GM23338 (cell line): ENCODE measurements at regions not wholly inside any gene's neighbourhood (a gene's known extent, or its start where the extent isn't known, plus 50 kb on each side); places are given as distances from the start of the nearest gene placed in this dataset.

Source experiments
- ATAC-seq: fragments of 200-7000 bp; cut with Tn5 transposase; 3 replicates; pipeline ENCODE4 v1.9.1; 2020
- DNase-seq: peaks from one replicate; pipeline ENCODE4 v3.0.0-alpha.2; 2015; ENCODE audit warnings: low spot score
- H2AFZ ChIP-seq: fragments of 200-600 bp; sonication (generic); 2 replicates; pipeline ENCODE4 v1.8.0; 2016; ENCODE audit warnings: antibody characterized with exemption, mild to moderate bottlenecking, moderate library complexity
- H3F3A ChIP-seq: fragments of 200-600 bp; sonication (generic); replicated peaks from 2 replicates; pipeline ENCODE4 v1.8.0; 2017; ENCODE audit warnings: antibody characterized with exemption, mixed run types, low read depth
- H3K27ac ChIP-seq: fragments of 200-600 bp; sonication (generic); 2 replicates; pipeline ENCODE4 v1.6.1; 2016; ENCODE audit warnings: low read depth
- H3K27me3 ChIP-seq: fragments of 200-600 bp; sonication (generic); 2 replicates; pipeline ENCODE4 v1.8.0; 2016; ENCODE audit warnings: mild to moderate bottlenecking, mixed run types, moderate library complexity; ENCODE audit not compliant: insufficient read depth
- H3K36me3 ChIP-seq: fragments of 200-600 bp; sonication (generic); 2 replicates; pipeline ENCODE4 v1.8.0; 2016; ENCODE audit warnings: mild to moderate bottlenecking; ENCODE audit not compliant: insufficient read depth
- H3K4me1 ChIP-seq: fragments of 200-600 bp; sonication (generic); 2 replicates; pipeline ENCODE4 v1.8.0; 2016; ENCODE audit warnings: mild to moderate bottlenecking, moderate library complexity; ENCODE audit not compliant: insufficient read depth
- H3K4me2 ChIP-seq: fragments of 200-600 bp; sonication (generic); 2 replicates; pipeline ENCODE4 v1.7.1; 2017; ENCODE audit warnings: mixed run types
- H3K4me3 ChIP-seq: fragments of 200-600 bp; sonication (generic); 2 replicates; pipeline ENCODE4 v1.6.1; 2016; ENCODE audit warnings: mixed run types
- H3K79me2 ChIP-seq: fragments of 200-600 bp; sonication (generic); replicated peaks from 2 replicates; pipeline ENCODE4 v1.8.0; 2017; ENCODE audit warnings: mild to moderate bottlenecking; ENCODE audit not compliant: insufficient read depth
- H3K9me2 ChIP-seq: fragments of 200-600 bp; sonication (generic); 2 replicates; pipeline ENCODE4 v1.8.0; 2017; ENCODE audit not compliant: insufficient read depth
- H4K20me1 ChIP-seq: fragments of 200-600 bp; sonication (generic); replicated peaks from 2 replicates; pipeline ENCODE4 v1.8.0; 2017; ENCODE audit warnings: mild to moderate bottlenecking; ENCODE audit not compliant: insufficient read depth
- H3K27ac Mint-ChIP-seq: 2 replicates; pipeline ENCODE4 v1.8.0; 2020; ENCODE audit warnings: inconsistent platforms, mild to moderate bottlenecking, moderate library complexity, mixed read lengths
- H3K27me3 Mint-ChIP-seq: 3 replicates; pipeline ENCODE4 v1.8.0; 2022; ENCODE audit warnings: low read depth, mild to moderate bottlenecking, moderate library complexity, mixed read lengths, inconsistent platforms; ENCODE audit not compliant: insufficient read depth, poor library complexity
- H3K36me3 Mint-ChIP-seq: 3 replicates; pipeline ENCODE4 v1.8.0; 2021; ENCODE audit warnings: low read depth, mild to moderate bottlenecking, inconsistent platforms, moderate library complexity, mixed read lengths
- H3K4me1 Mint-ChIP-seq: 3 replicates; pipeline ENCODE4 v1.8.0; 2020; ENCODE audit warnings: mild to moderate bottlenecking, inconsistent platforms, mixed read lengths
- H3K4me3 Mint-ChIP-seq: 3 replicates; pipeline ENCODE4 v1.8.0; 2021; ENCODE audit warnings: moderate library complexity, mild to moderate bottlenecking, inconsistent platforms, mixed read lengths
- H3K9me3 Mint-ChIP-seq: 3 replicates; pipeline ENCODE4 v1.8.0; 2020; ENCODE audit warnings: moderate library complexity, mild to moderate bottlenecking, inconsistent platforms, mixed read lengths
- EZH2phosphoT487 ChIP-seq: fragments of 200-600 bp; sonication (generic); IDR thresholded peaks from one replicate; pipeline ENCODE4 v1.8.1; 2018; ENCODE audit warnings: antibody characterized with exemption; ENCODE audit not compliant: unreplicated experiment
- JUNB ChIP-seq: IDR thresholded peaks from one replicate; pipeline ENCODE4 v1.6.1; 2016; ENCODE audit warnings: antibody characterized with exemption; ENCODE audit not compliant: unreplicated experiment
- NANOG ChIP-seq: IDR thresholded peaks from 2 replicates; pipeline ENCODE4 v1.6.1; 2016; ENCODE audit warnings: antibody characterized with exemption, borderline replicate concordance
- POLR2AphosphoS5 ChIP-seq: IDR thresholded peaks from 2 replicates; pipeline ENCODE4 v1.6.1; 2016; ENCODE audit warnings: antibody characterized with exemption, low read depth
- STAT1 ChIP-seq: IDR thresholded peaks from one replicate; pipeline ENCODE4 v1.6.1; 2016; ENCODE audit warnings: antibody characterized with exemption; ENCODE audit not compliant: unreplicated experiment
- ZNF331 ChIP-seq: fragments of 250-450 bp; sonication (Bioruptor Pico); IDR thresholded peaks from 2 replicates; pipeline ENCODE4 v1.5.0; 2020; ENCODE audit warnings: low read depth, mild to moderate bottlenecking, moderate library complexity
- ZNF462 ChIP-seq: fragments of 250-450 bp; sonication (Bioruptor Pico); IDR thresholded peaks from 2 replicates; pipeline ENCODE4 v1.5.0; 2020; ENCODE audit warnings: mild to moderate bottlenecking, moderate library complexity
- TF ChIP-seq, protein P1 (sequence below), 2 experiments: fragments of 200-600 bp in 1 of 2; sonication (generic) in 1 of 2; conservative IDR thresholded peaks; 2 replicates each; pipeline versions ENCODE4 v1.5.1 to v1.6.1; 2016 to 2017; ENCODE audit warnings: antibody characterized with exemption in 2 of 2, low read depth in 2 of 2, mild to moderate bottlenecking in 2 of 2, moderate library complexity in 1 of 2

DNA sequence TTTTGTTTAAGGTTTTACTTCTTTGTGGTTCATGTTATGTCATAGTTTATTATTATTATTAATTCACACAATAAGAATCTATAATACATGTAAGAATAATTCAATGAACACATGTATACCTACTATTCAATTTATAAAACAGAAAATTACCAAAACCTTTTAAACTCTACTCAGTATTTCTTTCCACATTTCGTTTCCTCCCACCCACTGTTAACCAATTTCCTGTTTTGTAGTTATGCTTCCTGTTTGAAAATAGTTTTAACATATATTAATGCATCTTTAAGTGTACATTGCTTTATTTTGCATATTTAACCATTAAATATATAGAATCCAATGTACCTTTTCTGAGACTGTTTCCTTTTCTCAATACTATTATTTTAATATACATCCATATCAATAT lies 397.9 kb upstream of the SPTLC3 start (continued):
- TF ChIP-seq ZNF462 (CRISPR knock-in tag): no peak
- no peak for TF ChIP-seq POLR2AphosphoS5
- TF ChIP-seq STAT1: no peak

- no peaks in the 10 kb centered on the region for H4K20me1 ChIP-seq
- Mint-ChIP-seq H3K9me3 (peaks cover 14% of the 10 kb centered on the region), H3K4me1 (no peaks in the 10 kb centered on the region), H3K27me3 (peaks cover 7% of the 10 kb centered on the region), H3K4me3 (no peak overlapping the region), H3K36me3 (no peaks in the 10 kb centered on the region), H3K27ac (no peak overlapping the region)
- H3K4me3 ChIP-seq: no peak overlapping the region
- no peaks in the 10 kb centered on the region for H3K27me3 ChIP-seq
- H3K36me3 ChIP-seq: 0 out of 2 replicates have a peak, but pooled peaks cover 3% of the 10 kb centered on the region
- H3K4me1 ChIP-seq: no peaks in the 10 kb centered on the region
- H3K4me2 ChIP-seq: no peak overlapping the region
- no peaks in the 10 kb centered on the region for H3K9me2 ChIP-seq
- H3F3A ChIP-seq: no peaks in the 10 kb centered on the region
- no peaks in the 10 kb centered on the region for H3K79me2 ChIP-seq
- H3K27ac ChIP-seq: no peak overlapping the region
- ATAC-seq (no peak), DNase-seq (no peak)
- no peak overlapping the region for H2AFZ ChIP-seq
- TF ChIP-seq, protein P1, sequence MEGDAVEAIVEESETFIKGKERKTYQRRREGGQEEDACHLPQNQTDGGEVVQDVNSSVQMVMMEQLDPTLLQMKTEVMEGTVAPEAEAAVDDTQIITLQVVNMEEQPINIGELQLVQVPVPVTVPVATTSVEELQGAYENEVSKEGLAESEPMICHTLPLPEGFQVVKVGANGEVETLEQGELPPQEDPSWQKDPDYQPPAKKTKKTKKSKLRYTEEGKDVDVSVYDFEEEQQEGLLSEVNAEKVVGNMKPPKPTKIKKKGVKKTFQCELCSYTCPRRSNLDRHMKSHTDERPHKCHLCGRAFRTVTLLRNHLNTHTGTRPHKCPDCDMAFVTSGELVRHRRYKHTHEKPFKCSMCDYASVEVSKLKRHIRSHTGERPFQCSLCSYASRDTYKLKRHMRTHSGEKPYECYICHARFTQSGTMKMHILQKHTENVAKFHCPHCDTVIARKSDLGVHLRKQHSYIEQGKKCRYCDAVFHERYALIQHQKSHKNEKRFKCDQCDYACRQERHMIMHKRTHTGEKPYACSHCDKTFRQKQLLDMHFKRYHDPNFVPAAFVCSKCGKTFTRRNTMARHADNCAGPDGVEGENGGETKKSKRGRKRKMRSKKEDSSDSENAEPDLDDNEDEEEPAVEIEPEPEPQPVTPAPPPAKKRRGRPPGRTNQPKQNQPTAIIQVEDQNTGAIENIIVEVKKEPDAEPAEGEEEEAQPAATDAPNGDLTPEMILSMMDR (conservative IDR thresholded peaks at IDR 0.05; ENCODE audit: low read depth in 2 of 2): no peak
- no peak for TF ChIP-seq ZNF462 (CRISPR knock-in tag)
- TF ChIP-seq POLR2AphosphoS5: no peak
- no peak for TF ChIP-seq EZH2phosphoT487
- no peak for TF ChIP-seq ZNF331 (CRISPR knock-in tag)
- TF ChIP-seq NANOG: no peak
- TF ChIP-seq STAT1: no peak
- TF ChIP-seq JUNB: no peak
These were observed 394.0 kb upstream of the SPTLC3 start for GRCh38 chr20:12614764-12615163.
